WTC11 (cell line): ENCODE measurements at regions not wholly inside any gene's neighbourhood (a gene's known extent, or its start where the extent isn't known, plus 50 kb on each side); places are given as distances from the start of the nearest gene placed in this dataset.

Source experiments
- CTCF ChIP-seq: fragments of 200-600 bp; IDR thresholded peaks from 2 replicates; pipeline ENCODE4 v1.8.0; 2022; ENCODE audit warnings: antibody characterized with exemption
- MAX ChIP-seq: sonication (generic); formaldehyde crosslinking; IDR thresholded peaks from 2 replicates; pipeline ENCODE4 v1.8.0; 2022; ENCODE audit warnings: mild to moderate bottlenecking, missing genetic modification reagents

- TF ChIP-seq CTCF (no peak), MAX (CRISPR knock-in tag) (no peak)
Observed at GRCh38 chr11:109291553-109291952, 130.4 kb upstream of the C11orf87 start.
